ENCODE measurements at regions not wholly inside any gene's neighbourhood (a gene's known extent, or its start where the extent isn't known, plus 50 kb on each side); places are given as distances from the start of the nearest gene placed in this dataset.
"Not testable (repeated sequence)": the region's sequence is repeated elsewhere in the genome, so short reads cannot be mapped to it uniquely, and the experiment has no call there.

DNA sequence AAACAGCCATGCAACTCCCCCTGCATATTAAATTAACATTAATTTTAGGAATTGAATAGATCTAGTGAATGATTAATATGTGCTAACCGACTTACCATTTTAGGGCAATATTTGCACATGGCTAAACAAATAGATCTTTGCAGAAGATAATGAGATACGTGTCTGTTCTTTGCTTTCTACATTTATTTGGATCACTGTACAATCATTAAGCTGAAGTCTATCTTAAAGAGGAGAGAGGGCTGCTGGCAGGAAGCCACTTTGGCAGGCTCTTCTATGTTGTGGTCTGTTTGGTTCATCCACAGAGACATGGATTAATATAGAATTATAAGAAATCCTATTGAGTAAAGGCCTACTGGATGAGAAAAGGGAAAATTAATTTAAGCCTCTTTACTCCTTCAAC, 318.5 kb downstream of the ANKRD30B start:
- DNase-seq; intact Hi-C loops (cut with micrococcal nuclease); H3K27ac Mint-ChIP-seq; H3K9me3 Mint-ChIP-seq; H3K27me3 Mint-ChIP-seq; H3K4me3 Mint-ChIP-seq; CTCF ChIA-PET; H3K36me3 Mint-ChIP-seq; H3K4me1 Mint-ChIP-seq (ENCODE audit: low read depth); POLR2A ChIA-PET: not testable (repeated sequence)

DNA sequence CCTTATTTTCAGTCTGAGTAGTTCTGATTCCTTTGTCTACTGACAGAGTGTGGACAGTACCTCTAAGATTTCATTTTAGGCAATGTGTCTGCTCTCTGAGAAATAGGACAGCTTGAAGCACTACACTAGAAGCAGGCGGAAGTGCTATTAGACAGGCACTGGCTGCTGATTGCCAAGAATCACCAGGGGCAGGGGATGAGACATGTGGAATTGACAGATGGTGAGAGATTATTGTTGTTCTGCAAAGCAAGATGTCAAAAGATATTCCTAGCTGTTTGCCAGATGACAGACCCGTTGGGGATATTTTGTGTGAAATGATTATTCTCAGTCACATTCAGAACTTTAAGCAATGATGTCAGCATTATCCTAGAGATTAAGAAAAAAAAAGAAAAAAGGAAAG, 323.3 kb downstream of the ANKRD30B start:
- H3K4me3 Mint-ChIP-seq; H3K36me3 Mint-ChIP-seq; H3K27ac Mint-ChIP-seq; POLR2A ChIA-PET; DNase-seq; H3K4me1 Mint-ChIP-seq (ENCODE audit: low read depth); H3K27me3 Mint-ChIP-seq; intact Hi-C loops (cut with micrococcal nuclease); CTCF ChIA-PET; H3K9me3 Mint-ChIP-seq: not testable (repeated sequence)
